ENCODE measurements at regions not wholly inside any gene's neighbourhood (a gene's known extent, or its start where the extent isn't known, plus 50 kb on each side); places are given as distances from the start of the nearest gene placed in this dataset.

DNA sequence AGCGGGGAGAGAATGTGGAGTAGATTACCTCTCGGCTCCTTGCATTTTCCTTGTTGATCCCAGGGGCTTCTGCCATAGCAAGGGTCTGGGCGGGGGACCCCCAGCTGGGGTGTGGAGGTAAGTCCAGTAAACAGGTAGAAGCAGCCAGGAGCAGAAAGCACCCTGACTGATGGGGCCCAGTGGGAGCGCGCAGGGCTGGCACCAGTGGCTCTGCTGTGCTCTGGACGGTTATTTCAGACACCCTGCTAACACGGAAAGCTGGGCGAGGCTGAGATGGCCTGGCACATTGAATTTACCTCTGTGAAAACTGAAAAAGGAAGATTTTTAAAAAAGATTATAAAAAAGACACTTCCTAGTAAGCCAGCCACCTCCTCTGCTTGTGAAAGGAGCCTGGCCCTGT is 88.4 kb upstream of the CALM2 start:
- DNase-seq: no peak

DNA sequence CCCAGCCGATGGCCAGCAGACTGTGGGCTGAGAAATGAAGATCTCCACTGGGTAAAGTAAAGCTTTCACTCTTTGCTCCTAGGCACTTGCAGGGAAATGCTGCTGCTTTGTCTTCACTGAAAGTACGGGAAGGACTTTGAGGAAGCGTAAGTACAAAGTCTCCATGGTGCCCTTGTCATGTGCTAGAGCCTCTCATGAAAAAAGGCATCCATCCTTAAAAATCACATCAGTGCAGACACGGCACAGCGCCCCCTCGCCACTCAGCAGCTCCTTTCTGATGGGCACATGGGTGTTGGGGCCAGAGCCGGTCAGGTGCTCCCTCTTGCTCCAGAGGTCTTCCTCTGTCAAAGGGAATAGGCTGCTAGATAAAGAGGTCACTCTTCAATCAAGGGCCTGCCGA is 87.8 kb upstream of the CALM2 start:
- DNase-seq: no peak

DNA sequence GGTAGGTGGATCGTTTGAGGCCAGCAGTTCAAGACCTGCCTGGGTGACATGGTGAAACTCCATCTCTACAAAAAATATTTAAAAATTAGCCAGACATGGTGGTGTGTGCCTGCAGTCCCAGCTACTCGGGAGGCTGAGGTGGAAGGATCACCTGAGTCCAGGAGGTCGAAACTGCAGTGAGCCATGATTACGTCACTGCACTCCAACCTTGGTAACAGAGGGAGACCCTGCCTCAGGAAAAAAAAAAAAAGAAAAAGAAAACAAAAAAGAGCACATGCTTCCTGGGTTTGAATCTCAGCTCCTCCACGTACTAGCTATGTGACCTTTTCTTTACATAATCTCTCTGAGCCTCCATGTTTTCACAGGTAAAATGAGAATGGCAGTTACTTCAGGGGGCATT is 86.3 kb upstream of the CALM2 start:
- no peak for DNase-seq

DNA sequence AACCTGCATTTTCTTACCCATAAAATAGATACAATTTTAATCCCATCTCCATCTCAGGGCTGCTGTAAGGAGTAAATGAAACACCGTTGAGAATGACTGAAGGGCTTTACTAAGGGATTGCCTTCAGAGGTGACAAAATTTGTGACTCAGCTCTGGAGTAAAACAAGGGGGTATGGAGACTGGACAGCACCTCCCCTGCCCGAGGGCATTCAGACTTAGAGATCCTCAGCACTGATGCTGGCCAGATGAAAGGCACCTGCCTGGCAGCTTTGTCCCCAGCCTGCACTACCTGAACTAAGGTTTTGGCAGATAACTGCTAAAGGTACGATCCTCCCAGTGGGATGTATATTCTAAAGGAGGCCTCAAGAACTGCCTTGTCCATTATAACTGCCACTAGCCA is 84.7 kb upstream of the CALM2 start:
- DNase-seq: no peak

DNA sequence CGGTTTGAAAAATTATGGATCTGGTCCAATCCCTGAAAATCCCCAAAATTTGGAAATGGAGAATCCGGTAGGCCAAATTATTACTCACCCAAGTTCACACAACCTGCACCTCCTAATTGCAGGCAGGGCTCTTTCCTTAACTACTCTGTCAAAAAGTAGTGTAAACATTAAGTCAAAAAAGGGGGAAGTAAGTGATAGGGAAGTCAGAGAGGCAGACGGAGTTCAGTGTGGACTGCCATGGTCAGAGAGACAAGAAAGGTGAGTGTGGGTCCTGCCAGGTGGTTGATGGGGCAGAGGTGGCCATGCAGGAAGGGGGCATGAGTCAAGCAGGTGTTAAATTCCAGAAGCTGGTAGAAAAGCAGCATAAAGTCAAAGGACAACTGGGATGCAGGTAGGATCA is 83.5 kb upstream of the CALM2 start:
- no peak for DNase-seq

DNA sequence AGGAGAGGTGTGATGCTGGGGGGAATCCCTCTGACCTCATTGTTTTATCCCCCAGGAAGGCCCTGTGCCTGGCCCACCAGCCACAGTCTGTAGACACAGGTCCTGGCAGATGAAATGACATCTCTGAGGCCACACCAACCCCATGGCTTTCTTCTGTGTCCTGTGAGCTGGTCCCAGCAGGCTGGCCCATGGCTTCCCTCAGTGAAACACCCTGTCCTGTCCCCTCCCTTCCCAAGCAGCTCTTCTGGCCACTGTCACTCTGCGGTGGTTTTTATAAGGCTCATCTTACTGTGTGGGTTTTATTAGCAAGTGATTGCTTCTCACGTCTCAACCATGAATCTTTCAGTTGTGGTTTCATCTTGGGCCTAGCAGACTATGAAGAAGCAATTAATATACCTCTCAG is 81.6 kb upstream of the CALM2 start:
- DNase-seq: no peak

DNA sequence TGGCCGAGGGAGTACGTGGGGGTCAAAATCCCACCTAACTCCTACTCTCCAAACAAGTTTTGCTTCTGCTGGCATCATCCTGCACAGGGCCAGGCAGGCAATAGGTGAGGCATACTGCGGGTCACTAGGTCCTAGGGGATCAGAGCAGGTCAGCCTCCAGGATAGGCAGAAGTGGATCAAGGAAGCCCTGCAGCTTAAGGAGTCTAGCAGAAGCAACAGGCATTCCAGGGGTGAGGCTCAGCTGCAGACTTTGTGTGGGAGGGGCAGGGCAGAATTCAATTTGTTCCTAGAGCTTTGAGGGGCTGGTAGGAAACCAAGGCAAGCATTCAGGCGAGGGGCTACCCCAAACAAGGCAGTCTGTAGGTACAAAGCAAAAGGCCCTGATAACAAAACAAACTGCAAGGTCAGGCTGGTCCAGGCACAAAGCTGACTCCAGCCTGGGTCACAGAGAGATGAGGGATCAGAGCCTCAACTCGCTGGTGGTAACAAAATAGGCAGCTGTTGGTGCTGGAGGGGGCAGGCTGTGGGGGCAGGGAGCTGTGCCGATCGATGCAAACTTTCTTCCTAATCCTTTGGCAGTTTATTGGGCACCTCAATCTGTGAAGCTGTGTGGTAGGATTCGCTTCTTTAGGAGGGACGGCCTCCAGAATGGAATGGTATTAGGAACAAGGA is 80.2 kb upstream of the CALM2 start:
- no peak for DNase-seq

DNA sequence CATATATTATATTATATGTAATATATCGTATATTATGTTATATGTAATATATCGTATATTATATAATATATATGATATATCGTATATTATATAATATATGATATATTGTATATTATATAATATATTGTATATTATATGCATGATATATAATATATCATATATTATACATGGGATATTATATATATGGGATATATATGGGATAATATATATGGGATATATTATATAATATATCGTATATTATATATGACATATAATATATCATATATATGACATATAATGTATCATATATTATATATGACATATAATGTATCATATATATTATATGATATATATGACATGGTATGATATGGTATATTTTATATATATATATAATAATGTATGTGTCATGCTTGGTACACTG is 79.5 kb upstream of the CALM2 start:
- DNase-seq: no peak

DNA sequence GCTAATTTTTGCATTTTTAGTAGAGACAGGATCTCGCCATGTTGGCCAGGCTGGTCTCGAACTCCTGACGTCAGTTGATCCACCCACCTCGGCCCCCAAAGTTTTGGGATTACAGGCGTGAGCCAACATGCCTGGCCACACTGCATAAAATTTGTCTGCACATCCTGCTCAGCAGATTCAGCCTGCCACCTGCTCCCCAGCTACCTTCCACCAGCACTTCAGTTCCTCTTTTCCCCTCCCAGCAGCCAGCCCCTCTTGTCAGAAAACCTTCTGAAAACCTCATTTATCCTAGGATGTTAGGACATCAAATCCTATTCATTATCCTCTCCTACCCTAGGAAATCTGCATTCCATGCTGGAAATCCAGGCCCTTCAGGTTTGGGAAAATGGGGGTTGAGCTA is 78.2 kb upstream of the CALM2 start:
- DNase-seq: no peak

DNA sequence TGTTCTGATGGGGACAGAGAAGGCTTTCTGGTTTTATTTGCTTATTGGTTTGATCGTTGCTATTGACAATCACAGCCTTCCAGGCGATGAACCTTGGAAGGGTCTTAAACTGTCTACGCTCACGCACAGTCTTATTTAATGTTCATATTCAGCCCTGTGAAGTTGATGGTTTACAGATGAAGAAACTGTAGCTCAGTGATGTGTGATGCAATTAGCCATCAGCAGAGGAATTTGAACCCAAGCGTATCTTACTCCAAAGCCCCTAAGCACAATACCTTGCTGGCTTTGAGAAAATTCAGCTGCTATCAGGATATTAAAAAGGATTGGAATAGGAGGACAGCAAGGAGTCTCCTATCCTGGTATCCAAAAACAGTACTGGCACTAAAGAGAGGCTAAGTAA is 77.1 kb upstream of the CALM2 start:
- no peak for DNase-seq

DNA sequence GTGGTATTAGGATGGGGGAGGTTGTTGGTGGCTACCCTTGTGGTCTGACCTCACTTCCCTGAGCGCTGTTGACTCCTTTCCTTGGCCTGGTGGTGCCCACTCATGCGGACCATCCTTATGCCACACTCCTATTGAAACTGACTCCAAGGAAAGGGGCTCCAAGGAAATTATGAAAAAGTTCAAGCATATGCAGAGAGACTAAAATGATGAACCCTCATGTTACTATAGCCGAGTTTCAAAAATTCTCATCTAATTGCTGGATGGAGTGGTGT is 75.0 kb upstream of the CALM2 start:
- no peak for DNase-seq

DNA sequence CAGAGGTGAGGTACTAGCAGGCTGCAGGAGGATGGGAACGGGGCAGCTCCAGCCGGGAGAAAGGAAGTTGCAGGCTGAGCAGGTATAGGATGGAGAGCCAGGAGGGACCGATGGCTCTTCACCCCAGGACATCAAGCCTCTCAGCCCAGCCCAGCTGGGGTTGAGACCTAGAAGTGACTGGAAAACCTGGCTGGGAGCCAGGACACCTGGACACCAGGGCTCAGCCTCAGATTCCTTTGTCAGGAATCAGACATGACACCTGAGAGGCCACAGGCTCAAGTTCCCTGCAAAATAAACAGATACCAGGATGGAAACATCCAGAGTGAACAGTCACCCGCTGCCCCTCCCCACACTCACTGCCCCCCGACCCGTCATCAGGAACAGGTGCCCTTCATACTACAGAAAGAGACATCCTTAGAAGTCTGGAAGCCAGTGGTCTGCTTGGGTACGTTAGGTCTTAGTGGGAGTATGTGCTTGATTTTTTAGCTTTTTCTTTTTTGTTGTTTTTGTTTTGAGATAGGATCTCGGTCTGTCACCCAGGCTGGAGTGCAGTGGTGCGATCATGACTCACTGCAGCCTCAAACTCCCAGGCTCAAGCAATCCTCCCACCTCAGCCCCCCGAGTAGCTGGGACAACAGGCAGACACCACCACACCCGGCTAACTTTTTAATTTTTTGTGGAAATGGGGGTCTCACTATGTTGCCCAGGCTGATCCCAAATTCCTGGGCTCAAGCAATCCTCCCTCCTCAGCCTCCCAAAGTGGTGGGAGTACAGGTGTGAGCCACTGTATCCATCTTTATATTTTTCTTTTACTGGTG is 74.5 kb upstream of the CALM2 start:
- no peak for DNase-seq

DNA sequence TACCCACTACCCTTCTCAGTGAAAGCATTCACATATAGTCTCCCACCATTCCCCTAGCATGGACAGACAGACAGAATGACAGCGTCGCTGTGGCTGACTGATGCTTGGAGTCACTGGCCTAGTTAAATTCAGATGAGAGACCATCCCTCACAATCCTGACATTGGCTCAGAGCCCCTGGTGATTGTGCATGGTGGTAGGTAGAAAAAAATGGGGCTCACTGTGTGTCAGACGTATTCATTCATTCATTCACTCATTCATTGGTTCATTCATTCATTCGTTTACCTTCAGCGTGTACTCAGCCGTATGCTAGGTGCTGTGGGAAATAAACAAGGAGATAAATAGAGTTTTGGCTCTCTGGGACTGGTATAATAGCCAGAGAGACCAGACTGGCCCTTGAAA is 73.6 kb upstream of the CALM2 start:
- no peak for DNase-seq

DNA sequence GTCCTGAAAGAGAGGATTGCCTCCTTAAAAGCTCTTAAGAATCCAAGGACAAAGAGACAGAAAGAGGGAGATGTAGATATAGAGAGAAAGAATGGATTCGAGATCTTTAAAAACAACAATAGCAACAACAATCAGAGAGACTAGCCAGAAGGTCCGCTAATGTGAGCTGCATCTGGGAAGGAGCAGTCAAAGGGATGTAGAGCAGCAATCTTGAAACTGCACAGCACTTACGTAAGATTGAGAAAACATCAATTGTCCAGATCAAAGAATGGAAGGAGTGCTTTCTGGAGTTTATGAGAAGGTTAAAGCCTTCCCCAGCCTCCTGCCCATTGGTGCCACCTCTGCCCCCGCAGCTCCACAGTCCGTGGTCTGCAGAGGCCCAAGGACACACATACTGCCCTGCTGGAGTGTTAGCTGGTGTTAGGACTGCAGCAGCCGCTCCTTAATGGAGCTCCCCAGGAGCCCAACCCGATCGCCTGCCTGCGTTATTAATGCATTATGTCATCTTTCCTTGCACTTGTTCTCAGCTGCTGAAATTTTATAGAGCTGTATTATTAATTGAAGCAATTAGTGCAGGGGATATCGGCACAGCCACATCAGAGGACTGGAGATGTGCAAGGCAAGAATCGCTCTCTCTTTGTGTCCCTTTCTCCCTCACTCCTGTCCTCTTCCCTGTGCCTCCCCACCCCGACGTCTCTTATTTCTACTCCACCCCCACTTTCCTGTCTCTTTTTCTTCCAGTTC is 73.0 kb upstream of the CALM2 start:
- no peak for DNase-seq

DNA sequence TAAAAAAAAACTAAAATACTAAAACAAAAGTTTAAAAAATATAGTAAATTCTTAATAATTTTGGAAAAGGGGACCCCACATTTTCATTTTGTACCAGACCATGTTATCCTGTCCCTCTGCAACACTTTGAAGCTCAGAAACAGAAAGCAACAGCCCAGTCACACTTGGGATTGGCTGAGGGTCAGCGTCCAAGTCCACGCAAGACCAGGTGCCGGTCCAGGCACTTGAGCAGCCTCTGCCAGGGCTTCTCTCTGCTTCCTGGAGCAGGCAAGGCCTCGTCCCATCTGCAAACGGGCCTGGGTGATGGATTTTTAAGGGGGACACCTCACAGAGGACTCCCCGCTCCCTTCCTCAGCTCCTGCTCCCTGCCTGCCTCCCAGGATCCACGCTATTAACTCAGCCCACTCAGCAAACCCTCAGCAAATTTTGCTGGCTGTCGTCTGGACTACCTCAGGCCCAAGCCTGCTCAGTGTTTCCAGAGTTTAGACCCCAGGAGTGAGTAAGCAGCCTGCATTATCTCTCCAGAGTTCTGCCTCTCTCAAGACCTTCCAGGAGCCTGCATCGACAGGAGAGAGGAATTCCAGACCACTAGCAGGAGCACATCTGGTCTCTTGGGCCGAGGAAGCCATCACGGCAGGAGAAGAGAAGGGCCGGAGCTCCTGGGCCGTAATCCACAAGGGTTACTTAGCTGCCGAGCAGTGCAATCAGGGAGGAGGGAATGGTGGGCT is 67.4 kb upstream of the CALM2 start:
- no peak for DNase-seq

DNA sequence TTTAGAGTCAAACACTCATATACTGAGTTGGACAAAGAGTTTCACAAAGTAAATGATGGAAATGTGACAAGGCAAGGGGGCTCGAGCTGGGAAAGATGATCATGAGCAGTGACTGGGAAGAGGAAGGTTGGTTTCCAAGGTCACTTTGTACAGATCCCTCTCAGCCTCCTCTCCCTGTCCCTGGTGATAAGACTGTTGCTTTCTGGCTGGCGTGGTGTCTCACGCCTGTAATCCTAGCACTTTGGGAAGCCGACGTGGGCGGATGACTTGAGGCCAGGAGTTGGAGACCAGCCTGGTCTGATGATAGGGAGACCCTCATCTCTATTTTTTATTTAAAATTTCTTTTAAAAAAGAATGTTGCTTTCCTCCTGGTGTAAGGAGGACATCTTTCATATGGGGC is 65.4 kb upstream of the CALM2 start:
- DNase-seq: no peak

DNA sequence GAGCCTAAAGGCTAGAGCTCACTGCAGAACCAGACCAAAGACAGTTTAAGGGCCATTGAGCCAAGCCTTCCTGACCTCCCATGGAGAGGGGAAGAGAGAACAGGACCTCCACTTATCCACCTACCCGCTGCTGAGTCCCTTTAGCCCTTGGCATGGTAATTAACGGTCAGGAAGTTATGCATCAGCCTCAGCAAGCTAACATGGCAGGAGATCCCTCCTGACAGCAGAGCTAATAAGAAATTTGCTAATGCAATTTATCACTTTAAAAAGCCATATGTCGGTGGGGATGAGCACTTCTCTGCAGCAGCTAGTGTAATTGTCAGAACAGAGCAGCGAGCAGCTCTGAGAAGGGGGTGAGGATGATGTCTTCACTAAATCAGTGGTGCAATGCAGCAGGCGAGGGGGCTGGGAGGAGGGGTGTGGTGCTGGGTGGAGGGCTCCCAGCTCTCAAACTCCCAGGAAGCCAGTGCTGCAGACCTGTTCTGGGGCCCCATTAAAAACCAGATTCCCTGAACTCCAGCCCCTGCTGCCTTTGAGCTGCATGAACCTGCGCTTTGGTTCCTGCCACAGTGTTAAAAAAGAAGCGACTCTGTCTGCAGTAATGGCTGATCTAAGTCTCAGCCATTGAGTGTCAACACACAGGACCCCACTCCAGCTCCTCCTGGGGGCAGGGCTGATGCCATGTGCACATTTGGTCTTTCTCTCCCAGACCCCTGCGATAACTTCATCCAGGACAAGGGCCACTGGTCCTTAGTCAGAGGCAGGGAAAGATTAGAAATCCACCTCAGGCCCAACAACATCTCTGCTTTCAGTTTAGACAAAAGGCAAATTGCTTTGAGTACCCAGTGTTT is 63.0 kb upstream of the CALM2 start:
- no peak for DNase-seq

DNA sequence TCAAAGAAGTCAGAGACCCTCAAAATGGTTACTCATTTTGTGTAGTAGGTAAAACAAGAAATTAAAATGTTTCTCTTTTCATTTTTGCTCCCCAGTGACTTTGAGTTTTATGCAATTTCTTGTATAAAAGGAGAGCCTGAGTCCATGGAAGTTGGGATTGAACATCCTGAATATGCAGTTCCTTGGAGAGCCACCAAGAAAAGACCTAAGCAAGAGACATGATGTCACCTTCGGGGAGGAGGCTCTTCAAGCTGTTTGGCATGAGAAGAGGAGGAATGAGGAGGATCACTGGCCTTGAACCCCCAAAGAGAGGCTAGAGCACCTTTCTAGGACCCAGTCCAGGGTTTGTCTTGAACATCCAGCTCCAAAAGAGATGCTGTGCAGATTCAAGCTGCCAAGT is 62.3 kb upstream of the CALM2 start:
- no peak for DNase-seq

DNA sequence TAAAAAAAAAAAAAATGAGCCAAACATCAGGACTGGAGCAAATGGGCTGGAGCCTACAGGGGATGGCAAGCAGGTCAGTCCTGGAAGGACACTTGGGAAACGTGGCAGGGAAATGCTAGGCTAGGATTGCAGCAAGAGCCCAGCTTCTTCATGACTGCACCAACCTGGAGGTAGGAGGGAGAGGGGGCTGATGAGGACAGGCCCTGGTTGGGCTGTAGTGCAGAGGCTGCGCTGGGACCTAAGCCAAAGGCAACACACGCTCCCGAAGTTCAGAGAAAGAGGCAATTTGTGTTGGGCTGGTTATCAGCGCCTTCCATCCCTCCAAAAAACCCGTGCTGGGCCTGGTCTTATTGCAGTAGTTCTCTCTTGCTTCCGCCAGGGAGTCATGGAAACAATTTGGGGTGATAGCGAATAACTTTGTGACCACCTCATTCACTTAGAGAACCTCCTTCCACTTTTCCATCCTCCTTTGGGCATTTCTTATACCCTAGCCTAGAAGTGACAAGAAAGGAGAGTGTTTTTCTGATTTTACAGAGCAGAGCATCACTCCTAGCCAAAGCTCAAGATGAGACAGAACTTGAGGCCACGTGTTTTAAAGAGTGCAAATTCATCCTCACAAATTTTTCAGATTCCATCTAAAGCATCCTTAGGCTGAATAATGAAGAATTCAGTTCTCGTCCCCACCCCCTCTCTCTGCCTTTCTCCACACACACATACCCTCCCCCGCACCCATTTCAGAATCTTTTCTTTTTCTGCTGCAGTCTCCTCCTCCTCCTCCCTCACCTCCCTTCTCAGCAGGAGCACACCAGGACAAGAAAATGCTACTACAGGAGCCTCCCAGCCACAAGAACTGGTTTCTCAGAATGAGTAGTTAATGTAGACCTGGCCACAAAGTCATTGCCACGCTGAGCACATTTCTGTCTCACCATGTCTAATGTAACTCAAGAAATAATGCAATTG is 61.3 kb upstream of the CALM2 start:
- peak; percentile 65 for DNase-seq

DNA sequence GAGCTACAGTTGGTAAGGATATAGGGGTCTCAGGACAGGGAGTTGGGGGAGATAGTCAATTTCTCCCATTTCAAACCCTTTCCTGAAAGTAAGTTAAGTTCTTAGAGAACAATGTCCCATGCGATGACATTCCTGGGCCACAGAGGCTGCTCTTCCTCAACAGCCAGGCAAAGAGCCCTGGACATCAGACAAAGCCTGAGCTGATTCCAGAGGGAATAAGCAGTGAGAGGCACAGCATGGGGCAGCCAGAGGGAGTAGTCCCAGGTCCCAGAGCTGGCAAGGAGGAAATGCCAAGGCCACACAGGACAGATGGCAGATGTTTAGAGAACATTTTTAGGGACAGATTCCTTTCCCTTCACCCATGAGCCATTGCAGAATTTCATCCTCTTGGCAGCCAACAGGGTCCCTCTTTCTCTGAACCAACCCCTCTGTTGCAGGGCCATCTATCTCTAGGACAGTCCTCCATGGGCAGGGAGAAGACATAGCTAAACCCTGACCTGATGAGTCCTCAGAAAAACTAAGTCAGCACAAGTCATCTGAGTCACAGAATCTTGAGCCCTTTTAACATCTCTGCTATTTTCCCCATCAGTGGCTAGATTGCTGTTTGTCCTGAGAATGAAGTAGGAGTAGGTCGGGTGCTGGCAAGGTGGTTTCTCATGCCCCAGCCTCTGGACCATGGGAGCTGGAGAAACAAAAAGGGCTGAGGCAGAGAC is 60.3 kb upstream of the CALM2 start:
- DNase-seq: no peak

DNA sequence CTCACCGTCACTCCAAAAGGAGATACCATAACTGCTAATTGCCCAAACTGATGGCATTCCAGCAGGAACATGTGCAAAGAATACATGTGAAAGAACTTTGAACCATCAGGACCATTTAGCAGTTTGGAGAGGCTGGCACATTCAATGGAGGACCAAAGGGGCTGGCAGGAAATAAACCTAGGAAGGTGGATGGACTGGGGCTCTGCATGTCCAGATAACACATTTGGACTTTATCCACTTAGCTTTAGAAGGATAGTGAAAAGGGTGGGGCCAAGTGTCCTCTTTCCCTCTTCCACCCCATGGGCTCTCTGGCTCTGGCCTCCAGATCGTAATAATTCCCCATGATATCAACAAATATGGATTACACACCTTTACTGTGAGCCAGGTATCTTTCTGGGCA is 58.8 kb upstream of the CALM2 start:
- no peak for DNase-seq

All from right forelimb (tissue), 1 donor.